ENCODE measurements at regions not wholly inside any gene's neighbourhood (a gene's known extent, or its start where the extent isn't known, plus 50 kb on each side); places are given as distances from the start of the nearest gene placed in this dataset.

DNA sequence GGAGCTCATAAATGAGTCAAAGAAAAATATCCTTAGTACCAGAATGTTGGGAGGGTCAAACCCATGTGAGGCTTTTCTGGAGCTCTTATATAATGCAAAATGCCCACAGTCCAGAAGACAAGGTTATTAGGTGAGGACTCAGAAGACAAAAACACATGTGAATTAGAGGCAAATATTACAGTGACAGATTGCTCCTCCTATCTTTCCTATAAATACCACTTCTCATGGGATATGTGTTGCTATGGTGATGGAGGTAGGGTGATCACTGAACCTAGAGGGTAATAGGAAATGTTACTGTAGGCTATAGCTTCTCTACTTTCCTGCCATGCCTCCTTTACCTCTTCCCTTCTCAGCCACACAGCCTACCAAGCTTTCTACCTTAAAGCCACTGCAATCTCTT, 264.6 kb downstream of the SEC61B start:
- Histone ChIP-seq H3K79me2 (ENCODE audit: insufficient read depth, low read length) (no peaks in the 10 kb centered on the region), H3K9me3 (ENCODE audit: insufficient read depth, low read length, severe bottlenecking) (no peaks in the 10 kb centered on the region), H3K9ac (ENCODE audit: low read depth, low read length) (no peak overlapping the region), H3K4me1 (ENCODE audit: insufficient read depth, low read length) (no peaks in the 10 kb centered on the region), H4K20me1 (ENCODE audit: insufficient read depth, low read length) (no peaks in the 10 kb centered on the region), H3K4me3 (ENCODE audit: low read depth in 1 of 2, low read length in 2 of 2) (no peak overlapping the region), H3K27me3 (ENCODE audit: insufficient read depth, low read length, poor library complexity) (peaks cover 6% of the 10 kb centered on the region), H3K36me3 (ENCODE audit: insufficient read depth, low read length) (no peaks in the 10 kb centered on the region), H3K27ac (ENCODE audit: low read length) (no peak overlapping the region), H2AFZ (ENCODE audit: low read depth, low read length) (no peak overlapping the region), H3K4me2 (ENCODE audit: insufficient read depth, low read length) (no peak overlapping the region)
- DNase-seq (no peak), ATAC-seq (ENCODE audit: insufficient read depth, low read depth) (no peak)
- no peak for TF ChIP-seq EZH2 (IDR thresholded peaks at IDR 0.05; ENCODE audit: borderline replicate concordance, low read depth, low read length, severe bottlenecking)
- TF ChIP-seq, protein P1, sequence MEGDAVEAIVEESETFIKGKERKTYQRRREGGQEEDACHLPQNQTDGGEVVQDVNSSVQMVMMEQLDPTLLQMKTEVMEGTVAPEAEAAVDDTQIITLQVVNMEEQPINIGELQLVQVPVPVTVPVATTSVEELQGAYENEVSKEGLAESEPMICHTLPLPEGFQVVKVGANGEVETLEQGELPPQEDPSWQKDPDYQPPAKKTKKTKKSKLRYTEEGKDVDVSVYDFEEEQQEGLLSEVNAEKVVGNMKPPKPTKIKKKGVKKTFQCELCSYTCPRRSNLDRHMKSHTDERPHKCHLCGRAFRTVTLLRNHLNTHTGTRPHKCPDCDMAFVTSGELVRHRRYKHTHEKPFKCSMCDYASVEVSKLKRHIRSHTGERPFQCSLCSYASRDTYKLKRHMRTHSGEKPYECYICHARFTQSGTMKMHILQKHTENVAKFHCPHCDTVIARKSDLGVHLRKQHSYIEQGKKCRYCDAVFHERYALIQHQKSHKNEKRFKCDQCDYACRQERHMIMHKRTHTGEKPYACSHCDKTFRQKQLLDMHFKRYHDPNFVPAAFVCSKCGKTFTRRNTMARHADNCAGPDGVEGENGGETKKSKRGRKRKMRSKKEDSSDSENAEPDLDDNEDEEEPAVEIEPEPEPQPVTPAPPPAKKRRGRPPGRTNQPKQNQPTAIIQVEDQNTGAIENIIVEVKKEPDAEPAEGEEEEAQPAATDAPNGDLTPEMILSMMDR (IDR thresholded peaks at IDR 0.05; ENCODE audit: borderline replicate concordance, extremely low read depth, low read length, poor library complexity, severe bottlenecking) = no peak

DNA sequence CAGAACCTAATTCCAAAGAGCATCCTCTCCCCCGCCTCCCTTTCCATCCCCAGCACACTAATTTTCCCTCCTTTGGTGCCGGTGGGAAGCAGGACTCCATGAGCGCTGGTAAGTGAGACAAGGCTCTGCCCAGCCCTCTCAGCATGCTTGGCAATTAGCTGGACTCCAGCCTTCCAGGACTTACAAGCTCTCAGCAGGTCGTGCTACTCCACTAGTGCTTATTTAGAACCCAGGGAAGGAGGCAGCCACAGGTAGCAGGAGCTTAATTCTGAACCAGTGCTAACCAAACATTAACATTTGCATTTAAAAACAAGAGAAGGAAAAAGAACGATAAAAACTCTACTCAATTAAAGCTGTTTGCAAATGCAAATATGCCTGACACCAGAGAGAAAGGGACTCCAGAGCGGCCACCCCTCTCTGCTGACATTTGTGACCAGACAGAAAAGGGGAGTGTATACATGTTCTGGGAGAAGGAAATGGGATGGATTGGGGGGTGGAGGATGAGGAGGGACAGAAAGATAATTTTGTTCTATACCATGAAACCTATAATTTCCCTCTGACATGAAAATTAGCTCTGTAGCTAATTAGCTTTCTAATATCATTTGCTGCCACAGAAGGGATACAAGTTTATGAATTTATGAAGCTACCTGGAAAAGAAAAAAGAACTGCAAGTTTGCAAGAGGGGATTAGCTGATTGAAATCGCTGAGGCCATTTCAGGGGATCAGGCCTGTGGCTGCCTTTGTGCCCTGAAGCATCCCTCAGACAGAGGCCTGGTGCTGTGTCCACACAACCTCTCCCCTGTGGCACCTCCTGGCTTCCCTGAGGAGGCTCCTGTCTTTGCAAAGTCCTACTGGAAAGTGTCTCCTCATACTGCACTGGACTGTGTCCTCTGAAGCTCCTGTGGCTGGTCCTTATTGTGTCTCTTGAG, 266.3 kb downstream of the SEC61B start:
- H3K9ac ChIP-seq (ENCODE audit: low read depth, low read length) = no peak overlapping the region
- H3K27ac ChIP-seq (ENCODE audit: low read length) = no peak overlapping the region
- no peak overlapping the region for H3K4me3 ChIP-seq (ENCODE audit: low read depth in 1 of 2, low read length in 2 of 2)
- peaks cover 16% of the 10 kb centered on the region for H3K27me3 ChIP-seq (ENCODE audit: insufficient read depth, low read length, poor library complexity)
- no peak overlapping the region for H2AFZ ChIP-seq (ENCODE audit: low read depth, low read length)
- no peak for DNase-seq
- no peaks in the 10 kb centered on the region for H3K4me1 ChIP-seq (ENCODE audit: insufficient read depth, low read length)
- no peaks in the 10 kb centered on the region for H3K36me3 ChIP-seq (ENCODE audit: insufficient read depth, low read length)
- no peak for ATAC-seq (ENCODE audit: insufficient read depth, low read depth)
- H3K9me3 ChIP-seq (ENCODE audit: insufficient read depth, low read length, severe bottlenecking) = no peaks in the 10 kb centered on the region
- TF ChIP-seq EZH2 (IDR thresholded peaks at IDR 0.05; ENCODE audit: borderline replicate concordance, low read depth, low read length, severe bottlenecking) = no peak
- TF ChIP-seq, protein P1 (IDR thresholded peaks at IDR 0.05; ENCODE audit: borderline replicate concordance, extremely low read depth, low read length, poor library complexity, severe bottlenecking) = no peak
- no peaks in the 10 kb centered on the region for H3K79me2 ChIP-seq (ENCODE audit: insufficient read depth, low read length)
- H3K4me2 ChIP-seq (ENCODE audit: insufficient read depth, low read length) = no peak overlapping the region
- no peaks in the 10 kb centered on the region for H4K20me1 ChIP-seq (ENCODE audit: insufficient read depth, low read length)

DNA sequence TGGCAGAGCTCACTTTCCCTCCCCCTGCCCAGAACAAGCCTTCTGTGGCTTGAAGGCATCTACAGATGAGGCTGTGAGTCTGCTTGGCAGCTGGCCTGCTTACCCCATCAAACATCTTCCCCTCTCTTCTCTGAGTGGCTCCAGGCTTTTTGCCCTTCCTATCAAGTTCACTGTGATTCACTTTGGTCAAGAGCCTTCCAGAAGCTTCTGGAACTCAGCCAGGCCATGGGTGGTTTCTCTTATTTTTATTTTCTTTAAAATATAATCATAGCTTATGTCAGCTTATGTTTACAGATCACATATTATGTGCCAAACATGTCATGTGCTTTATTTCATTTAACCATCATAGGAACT, 267.0 kb downstream of the SEC61B start:
- TF ChIP-seq, protein P1 (IDR thresholded peaks at IDR 0.05; ENCODE audit: borderline replicate concordance, extremely low read depth, low read length, poor library complexity, severe bottlenecking) = no peak
- TF ChIP-seq EZH2 (IDR thresholded peaks at IDR 0.05; ENCODE audit: borderline replicate concordance, low read depth, low read length, severe bottlenecking) = no peak
- H3K9ac ChIP-seq (ENCODE audit: low read depth, low read length) = no peak overlapping the region
- no peak for ATAC-seq (ENCODE audit: insufficient read depth, low read depth)
- H3K4me2 ChIP-seq (ENCODE audit: insufficient read depth, low read length) = no peak overlapping the region
- H3K9me3 ChIP-seq (ENCODE audit: insufficient read depth, low read length, severe bottlenecking) = no peaks in the 10 kb centered on the region
- no peaks in the 10 kb centered on the region for H3K4me1 ChIP-seq (ENCODE audit: insufficient read depth, low read length)
- no peaks in the 10 kb centered on the region for H4K20me1 ChIP-seq (ENCODE audit: insufficient read depth, low read length)
- H3K36me3 ChIP-seq (ENCODE audit: insufficient read depth, low read length) = no peaks in the 10 kb centered on the region
- H2AFZ ChIP-seq (ENCODE audit: low read depth, low read length) = no peak overlapping the region
- H3K79me2 ChIP-seq (ENCODE audit: insufficient read depth, low read length) = no peaks in the 10 kb centered on the region
- H3K4me3 ChIP-seq (ENCODE audit: low read depth in 1 of 2, low read length in 2 of 2) = no peak overlapping the region
- no peak for DNase-seq
- no peak overlapping the region for H3K27ac ChIP-seq (ENCODE audit: low read length)
- peaks cover 16% of the 10 kb centered on the region for H3K27me3 ChIP-seq (ENCODE audit: insufficient read depth, low read length, poor library complexity)

Data from DND-41 (cell line).